ENCODE measurements at regions not wholly inside any gene's neighbourhood (a gene's known extent, or its start where the extent isn't known, plus 50 kb on each side); places are given as distances from the start of the nearest gene placed in this dataset.

GRCh38 chr21:23664193-23664694 lies 1943.0 kb downstream of the MRPL39 start:
- TF ChIP-seq, protein P1, sequence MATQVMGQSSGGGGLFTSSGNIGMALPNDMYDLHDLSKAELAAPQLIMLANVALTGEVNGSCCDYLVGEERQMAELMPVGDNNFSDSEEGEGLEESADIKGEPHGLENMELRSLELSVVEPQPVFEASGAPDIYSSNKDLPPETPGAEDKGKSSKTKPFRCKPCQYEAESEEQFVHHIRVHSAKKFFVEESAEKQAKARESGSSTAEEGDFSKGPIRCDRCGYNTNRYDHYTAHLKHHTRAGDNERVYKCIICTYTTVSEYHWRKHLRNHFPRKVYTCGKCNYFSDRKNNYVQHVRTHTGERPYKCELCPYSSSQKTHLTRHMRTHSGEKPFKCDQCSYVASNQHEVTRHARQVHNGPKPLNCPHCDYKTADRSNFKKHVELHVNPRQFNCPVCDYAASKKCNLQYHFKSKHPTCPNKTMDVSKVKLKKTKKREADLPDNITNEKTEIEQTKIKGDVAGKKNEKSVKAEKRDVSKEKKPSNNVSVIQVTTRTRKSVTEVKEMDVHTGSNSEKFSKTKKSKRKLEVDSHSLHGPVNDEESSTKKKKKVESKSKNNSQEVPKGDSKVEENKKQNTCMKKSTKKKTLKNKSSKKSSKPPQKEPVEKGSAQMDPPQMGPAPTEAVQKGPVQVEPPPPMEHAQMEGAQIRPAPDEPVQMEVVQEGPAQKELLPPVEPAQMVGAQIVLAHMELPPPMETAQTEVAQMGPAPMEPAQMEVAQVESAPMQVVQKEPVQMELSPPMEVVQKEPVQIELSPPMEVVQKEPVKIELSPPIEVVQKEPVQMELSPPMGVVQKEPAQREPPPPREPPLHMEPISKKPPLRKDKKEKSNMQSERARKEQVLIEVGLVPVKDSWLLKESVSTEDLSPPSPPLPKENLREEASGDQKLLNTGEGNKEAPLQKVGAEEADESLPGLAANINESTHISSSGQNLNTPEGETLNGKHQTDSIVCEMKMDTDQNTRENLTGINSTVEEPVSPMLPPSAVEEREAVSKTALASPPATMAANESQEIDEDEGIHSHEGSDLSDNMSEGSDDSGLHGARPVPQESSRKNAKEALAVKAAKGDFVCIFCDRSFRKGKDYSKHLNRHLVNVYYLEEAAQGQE (IDR thresholded peaks at IDR 0.05; ENCODE audit: low read depth) = no peak
- TF ChIP-seq TCF12 (IDR thresholded peaks at IDR 0.05; ENCODE audit: low read depth) (no peak), EP300 (IDR thresholded peaks at IDR 0.05; ENCODE audit: borderline replicate concordance) (no peak), FOXM1 (IDR thresholded peaks at IDR 0.05; ENCODE audit: borderline replicate concordance, low read depth) (no peak), TAF1 (IDR thresholded peaks at IDR 0.05; ENCODE audit: low read depth) (no peak), CEBPB (IDR thresholded peaks at IDR 0.05) (no peak), YY1 (IDR thresholded peaks at IDR 0.05; ENCODE audit: low read depth) (no peak), RAD21 (IDR thresholded peaks at IDR 0.05; ENCODE audit: low read depth) (no peak)
- TF ChIP-seq, protein P2, sequence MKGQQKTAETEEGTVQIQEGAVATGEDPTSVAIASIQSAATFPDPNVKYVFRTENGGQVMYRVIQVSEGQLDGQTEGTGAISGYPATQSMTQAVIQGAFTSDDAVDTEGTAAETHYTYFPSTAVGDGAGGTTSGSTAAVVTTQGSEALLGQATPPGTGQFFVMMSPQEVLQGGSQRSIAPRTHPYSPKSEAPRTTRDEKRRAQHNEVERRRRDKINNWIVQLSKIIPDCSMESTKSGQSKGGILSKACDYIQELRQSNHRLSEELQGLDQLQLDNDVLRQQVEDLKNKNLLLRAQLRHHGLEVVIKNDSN (IDR thresholded peaks at IDR 0.05) = no peak
